K562 (cell line): ENCODE measurements at regions not wholly inside any gene's neighbourhood (a gene's known extent, or its start where the extent isn't known, plus 50 kb on each side); places are given as distances from the start of the nearest gene placed in this dataset.

Experiments used
- DACH1 ChIP-seq: fragments of 450-650 bp; IDR thresholded peaks from 2 replicates; pipeline ENCODE4 v1.6.1; 2018; ENCODE audit not compliant: partially characterized antibody
- FOXO4 ChIP-seq: fragments of 450-650 bp; formaldehyde crosslinking; IDR thresholded peaks from 2 replicates; pipeline ENCODE4 v1.4.0; 2020; ENCODE audit warnings: mild to moderate bottlenecking, moderate library complexity
- MAFG ChIP-seq: fragments of 450-650 bp; conservative IDR thresholded peaks from 2 replicates; pipeline ENCODE4 v1.6.1; 2016; ENCODE audit warnings: missing genetic modification characterization, missing compliant biosample characterization
- RNF219 ChIP-seq: fragments of 250-450 bp; sonication (Bioruptor Pico); IDR thresholded peaks from 2 replicates; pipeline ENCODE4 v1.5.0; 2022; ENCODE audit warnings: mild to moderate bottlenecking
- SP2 ChIP-seq: IDR thresholded peaks from 2 replicates; pipeline ENCODE4 v1.6.1; 2011; ENCODE audit warnings: mild to moderate bottlenecking, low read depth, low read length, moderate library complexity; ENCODE audit not compliant: poor library complexity, severe bottlenecking; ENCODE audit errors: extremely low read depth
- ZNF655 ChIP-seq: fragments of 250-450 bp; sonication (Bioruptor Pico); IDR thresholded peaks from 2 replicates; pipeline ENCODE4 v1.5.0; 2021

GRCh38 chr2:415986-416610 is 128.2 kb upstream of the ALKAL2 start (continued):
- TF ChIP-seq RNF219 (CRISPR knock-in tag) (no peak), MAFG (tag) (no peak), FOXO4 (no peak), SP2 (no peak), DACH1 (no peak), ZNF655 (CRISPR knock-in tag) (no peak)
